ENCODE measurements at regions not wholly inside any gene's neighbourhood (a gene's known extent, or its start where the extent isn't known, plus 50 kb on each side); places are given as distances from the start of the nearest gene placed in this dataset.

DNA sequence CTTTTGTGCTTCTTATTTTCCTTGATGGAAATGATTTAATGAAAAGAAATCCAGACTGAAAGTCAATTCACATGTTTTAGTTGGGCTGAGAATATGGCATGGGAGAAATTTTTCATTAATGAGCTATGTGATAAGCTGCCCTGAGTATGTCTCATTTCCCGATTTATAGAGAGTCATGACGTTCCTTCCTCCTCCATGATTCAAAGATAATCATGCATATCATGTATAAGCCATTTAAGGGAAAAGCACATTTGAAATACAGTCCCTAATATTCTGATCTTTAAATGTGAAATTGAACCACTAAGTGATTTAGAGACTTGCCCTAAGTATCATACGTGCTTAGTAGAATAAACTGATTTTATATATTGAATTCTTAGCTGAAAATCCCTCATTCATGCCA lies 840.9 kb downstream of the PCDH17 start:
- Histone ChIP-seq H3K27me3 (ENCODE audit: control insufficient read depth in 2 of 2, insufficient read depth in 2 of 2, low read length in 2 of 2) (no peaks in the 10 kb centered on the region), H3K27ac (ENCODE audit: low read depth, low read length) (no peak overlapping the region), H3K9me3 (ENCODE audit: control insufficient read depth in 2 of 3, low read length in 3 of 3) (no peaks in the 10 kb centered on the region), H3K36me3 (ENCODE audit: control insufficient read depth in 2 of 3, insufficient read depth in 3 of 3, low read length in 3 of 3) (no peaks in the 10 kb centered on the region), H3K4me3 (ENCODE audit: low read length) (no peak overlapping the region), H3K4me1 (ENCODE audit: control insufficient read depth in 2 of 2, insufficient read depth in 2 of 2, low read length in 2 of 2) (no peaks in the 10 kb centered on the region)
- no peak overlapping the region for H3K4me3 Mint-ChIP-seq
- H3K9me3 Mint-ChIP-seq, result peaks cover 0 to 14% (median 7%) of the 10 kb centered on the region in 11 donors
- CTCF ChIA-PET, result no interaction called here
- ATAC-seq (no peak), DNase-seq (no peak)
- no peak overlapping the region for H3K27ac Mint-ChIP-seq
- POLR2A ChIA-PET, result no interaction called here
- no peaks in the 10 kb centered on the region for H3K36me3 Mint-ChIP-seq
- H3K4me1 Mint-ChIP-seq, result no peaks in the 10 kb centered on the region
- intact Hi-C loops (cut with micrococcal nuclease), result no loop called here
- no peaks in the 10 kb centered on the region for H3K27me3 Mint-ChIP-seq

DNA sequence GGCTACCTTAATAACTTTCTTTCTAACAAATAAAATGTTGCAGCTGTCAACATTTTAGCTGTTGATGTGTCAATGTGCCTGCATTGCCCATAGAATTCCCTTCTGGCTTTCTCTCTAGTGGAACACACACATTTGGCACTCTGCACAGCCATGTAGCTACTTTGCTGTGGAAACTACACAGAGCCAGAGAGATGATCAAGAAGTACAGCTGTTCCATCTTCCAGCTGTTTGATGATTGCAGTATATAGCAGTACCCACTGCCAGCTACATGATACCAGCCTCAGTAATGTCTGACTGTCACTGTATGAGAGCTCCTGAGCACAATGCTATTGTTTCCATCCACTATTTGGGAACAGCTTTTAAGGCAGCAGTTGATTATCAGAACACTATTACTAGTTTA lies 843.0 kb downstream of the PCDH17 start:
- H3K4me1 ChIP-seq (ENCODE audit: control insufficient read depth in 2 of 2, insufficient read depth in 2 of 2, low read length in 2 of 2), result no peaks in the 10 kb centered on the region
- Mint-ChIP-seq H3K4me1 (no peaks in the 10 kb centered on the region), H3K9me3 (peaks cover 0 to 13% (median 3%) of the 10 kb centered on the region in 11 donors), H3K4me3 (no peak overlapping the region), H3K36me3 (no peaks in the 10 kb centered on the region), H3K27me3 (no peaks in the 10 kb centered on the region), H3K27ac (no peak overlapping the region)
- H3K4me3 ChIP-seq (ENCODE audit: low read length), result no peak overlapping the region
- DNase-seq, result no peak
- no peak for ATAC-seq
- POLR2A ChIA-PET, result no interaction called here
- CTCF ChIA-PET, result no interaction called here
- no peak overlapping the region for H3K27ac ChIP-seq (ENCODE audit: low read depth, low read length)
- intact Hi-C loops (cut with micrococcal nuclease), result no loop called here
- H3K9me3 ChIP-seq (ENCODE audit: control insufficient read depth in 2 of 3, low read length in 3 of 3), result no peaks in the 10 kb centered on the region
- no peaks in the 10 kb centered on the region for H3K27me3 ChIP-seq (ENCODE audit: control insufficient read depth in 2 of 2, insufficient read depth in 2 of 2, low read length in 2 of 2)
- no peaks in the 10 kb centered on the region for H3K36me3 ChIP-seq (ENCODE audit: control insufficient read depth in 2 of 3, insufficient read depth in 3 of 3, low read length in 3 of 3)

DNA sequence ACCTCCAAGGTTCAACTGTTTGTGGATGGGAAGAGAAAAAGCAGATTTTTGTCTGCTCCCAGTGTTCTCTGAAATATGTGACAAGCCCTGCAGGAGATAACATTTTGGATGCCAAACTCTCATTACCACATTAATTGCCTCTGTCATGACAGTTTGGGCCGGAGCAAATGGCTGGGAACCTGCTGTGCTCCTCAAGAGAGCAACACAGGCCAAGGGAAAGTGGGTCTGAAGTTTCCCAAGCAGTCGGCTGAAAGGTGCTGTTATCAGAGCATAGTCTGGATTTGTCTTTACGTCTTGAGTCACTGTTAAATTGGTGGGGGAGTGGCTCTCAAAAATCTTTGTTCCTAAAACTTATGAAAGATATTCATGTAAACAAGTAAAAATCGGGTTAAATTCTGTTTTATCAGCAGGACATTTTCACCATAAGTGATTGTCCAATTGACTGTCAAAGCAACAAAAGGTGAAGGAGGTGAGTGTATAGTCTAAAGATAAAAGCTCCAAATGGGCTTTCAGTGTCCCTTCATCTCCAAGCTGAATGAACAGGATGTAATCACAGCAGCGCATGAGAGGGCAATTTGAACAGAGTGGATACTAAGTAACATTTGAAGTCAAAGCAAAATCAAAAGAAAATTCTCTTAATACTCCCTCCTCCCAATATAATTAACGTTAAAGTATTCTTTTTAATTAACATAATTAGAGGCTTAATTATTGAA lies 844.8 kb downstream of the PCDH17 start:
- no peaks in the 10 kb centered on the region for H3K9me3 ChIP-seq (ENCODE audit: control insufficient read depth in 2 of 3, low read length in 3 of 3)
- DNase-seq, result no peak
- Mint-ChIP-seq H3K27ac (no peak overlapping the region), H3K36me3 (no peaks in the 10 kb centered on the region), H3K4me1 (no peaks in the 10 kb centered on the region), H3K27me3 (no peaks in the 10 kb centered on the region), H3K4me3 (no peak overlapping the region), H3K9me3 (peaks cover 0 to 12% (median 5%) of the 10 kb centered on the region in 11 donors)
- H3K27me3 ChIP-seq (ENCODE audit: control insufficient read depth in 2 of 2, insufficient read depth in 2 of 2, low read length in 2 of 2), result no peaks in the 10 kb centered on the region
- H3K36me3 ChIP-seq (ENCODE audit: control insufficient read depth in 2 of 3, insufficient read depth in 3 of 3, low read length in 3 of 3), result no peaks in the 10 kb centered on the region
- intact Hi-C loops (cut with micrococcal nuclease), result no loop called here
- H3K4me3 ChIP-seq (ENCODE audit: low read length), result no peak overlapping the region
- no peaks in the 10 kb centered on the region for H3K4me1 ChIP-seq (ENCODE audit: control insufficient read depth in 2 of 2, insufficient read depth in 2 of 2, low read length in 2 of 2)
- ATAC-seq, result no peak
- H3K27ac ChIP-seq (ENCODE audit: low read depth, low read length), result no peak overlapping the region
- CTCF ChIA-PET, result no interaction called here
- POLR2A ChIA-PET, result no interaction called here

DNA sequence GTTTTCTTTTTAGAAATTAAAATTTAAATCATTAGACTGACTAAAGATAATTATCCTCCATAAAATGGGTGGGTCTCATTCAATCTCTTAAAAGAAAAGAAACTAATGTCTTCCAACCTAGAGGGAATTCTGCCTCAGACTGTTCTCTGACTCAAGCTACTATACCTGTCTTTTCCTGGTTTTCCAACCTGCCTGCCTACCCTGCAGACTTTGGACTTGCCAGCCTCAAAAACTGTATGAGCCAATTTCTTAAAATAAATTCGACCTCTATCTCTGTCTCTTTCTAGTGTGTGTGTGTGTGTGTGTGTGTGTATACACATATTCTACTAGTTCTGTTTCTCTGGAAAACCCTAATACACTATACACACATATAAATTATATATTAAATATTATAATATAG lies 847.3 kb downstream of the PCDH17 start:
- intact Hi-C loops (cut with micrococcal nuclease), result no loop called here
- Mint-ChIP-seq H3K9me3 (peaks cover 0 to 10% (median 6%) of the 10 kb centered on the region in 11 donors), H3K27ac (no peak overlapping the region), H3K4me1 (no peaks in the 10 kb centered on the region), H3K36me3 (no peaks in the 10 kb centered on the region), H3K4me3 (no peak overlapping the region), H3K27me3 (no peaks in the 10 kb centered on the region)
- Histone ChIP-seq H3K9me3 (ENCODE audit: control insufficient read depth in 2 of 3, low read length in 3 of 3) (no peaks in the 10 kb centered on the region), H3K4me3 (ENCODE audit: low read length) (no peak overlapping the region), H3K27me3 (ENCODE audit: control insufficient read depth in 2 of 2, insufficient read depth in 2 of 2, low read length in 2 of 2) (no peaks in the 10 kb centered on the region), H3K36me3 (ENCODE audit: control insufficient read depth in 2 of 3, insufficient read depth in 3 of 3, low read length in 3 of 3) (no peaks in the 10 kb centered on the region), H3K4me1 (ENCODE audit: control insufficient read depth in 2 of 2, insufficient read depth in 2 of 2, low read length in 2 of 2) (no peaks in the 10 kb centered on the region), H3K27ac (ENCODE audit: low read depth, low read length) (no peak overlapping the region)
- DNase-seq (no peak), ATAC-seq (no peak)
- ChIA-PET CTCF (no interaction called here), POLR2A (no interaction called here)

DNA sequence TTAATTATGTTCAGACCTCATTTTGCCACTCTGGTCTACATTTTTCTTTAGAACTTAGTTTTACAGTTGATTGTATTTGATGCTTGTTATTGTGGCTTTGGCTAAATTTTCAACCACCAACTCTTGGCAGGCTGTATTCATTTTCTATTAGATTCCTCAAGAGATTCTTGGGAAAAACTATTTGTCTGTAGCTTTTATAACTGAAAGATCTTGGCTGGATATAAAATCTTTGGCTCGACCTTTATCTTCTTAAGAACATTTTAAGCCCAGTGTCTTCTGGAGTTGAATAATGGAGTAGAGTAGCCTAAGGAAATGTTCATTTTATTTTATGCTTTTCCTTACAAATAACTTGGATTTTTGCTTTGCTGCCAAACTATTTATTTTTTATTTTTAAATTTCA lies 848.5 kb downstream of the PCDH17 start:
- Histone ChIP-seq H3K36me3 (ENCODE audit: control insufficient read depth in 2 of 3, insufficient read depth in 3 of 3, low read length in 3 of 3) (no peaks in the 10 kb centered on the region), H3K27ac (ENCODE audit: low read depth, low read length) (no peak overlapping the region), H3K4me3 (ENCODE audit: low read length) (no peak overlapping the region), H3K27me3 (ENCODE audit: control insufficient read depth in 2 of 2, insufficient read depth in 2 of 2, low read length in 2 of 2) (no peaks in the 10 kb centered on the region), H3K9me3 (ENCODE audit: control insufficient read depth in 2 of 3, low read length in 3 of 3) (no peaks in the 10 kb centered on the region), H3K4me1 (ENCODE audit: control insufficient read depth in 2 of 2, insufficient read depth in 2 of 2, low read length in 2 of 2) (no peaks in the 10 kb centered on the region)
- peaks cover 0 to 10% (median 6%) of the 10 kb centered on the region in 11 donors for H3K9me3 Mint-ChIP-seq
- intact Hi-C loops (cut with micrococcal nuclease), result no loop called here
- ATAC-seq (no peak), DNase-seq (no peak)
- no peaks in the 10 kb centered on the region for H3K36me3 Mint-ChIP-seq
- POLR2A ChIA-PET, result no interaction called here
- H3K27ac Mint-ChIP-seq, result no peak overlapping the region
- H3K4me3 Mint-ChIP-seq, result no peak overlapping the region
- H3K27me3 Mint-ChIP-seq, result no peaks in the 10 kb centered on the region
- CTCF ChIA-PET, result no interaction called here
- no peaks in the 10 kb centered on the region for H3K4me1 Mint-ChIP-seq

DNA sequence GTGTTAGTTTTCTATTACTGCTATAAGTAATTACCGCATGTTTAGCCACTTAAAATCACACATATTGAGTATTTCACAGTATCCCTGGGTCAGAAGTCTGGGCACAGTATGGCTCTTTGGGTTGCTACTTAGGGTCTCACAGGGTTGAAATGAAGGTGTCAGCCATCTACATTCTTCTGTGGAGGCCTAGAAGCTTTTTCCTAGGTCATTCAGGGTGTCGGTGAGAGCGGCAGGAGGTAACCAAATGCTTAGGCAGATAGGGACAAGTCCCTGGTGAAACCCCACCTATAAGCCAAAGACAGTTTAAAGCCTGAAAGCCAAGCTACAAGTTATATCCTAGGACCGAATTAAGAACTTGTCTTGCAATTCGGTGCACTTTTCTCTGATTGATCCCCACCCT lies 856.7 kb downstream of the PCDH17 start:
- H3K9me3 ChIP-seq (ENCODE audit: control insufficient read depth in 2 of 3, low read length in 3 of 3), result no peaks in the 10 kb centered on the region
- H3K4me3 ChIP-seq (ENCODE audit: low read length), result no peak overlapping the region
- Mint-ChIP-seq H3K36me3 (no peaks in the 10 kb centered on the region), H3K4me3 (no peak overlapping the region), H3K9me3 (peaks cover 0 to 24% (median 4%) of the 10 kb centered on the region in 11 donors), H3K4me1 (no peaks in the 10 kb centered on the region), H3K27me3 (no peaks in the 10 kb centered on the region), H3K27ac (no peak overlapping the region)
- H3K27me3 ChIP-seq (ENCODE audit: control insufficient read depth in 2 of 2, insufficient read depth in 2 of 2, low read length in 2 of 2), result no peaks in the 10 kb centered on the region
- H3K36me3 ChIP-seq (ENCODE audit: control insufficient read depth in 2 of 3, insufficient read depth in 3 of 3, low read length in 3 of 3), result no peaks in the 10 kb centered on the region
- intact Hi-C loops (cut with micrococcal nuclease), result no loop called here
- ChIA-PET POLR2A (no interaction called here), CTCF (no interaction called here)
- no peak for ATAC-seq
- DNase-seq, result no peak
- no peaks in the 10 kb centered on the region for H3K4me1 ChIP-seq (ENCODE audit: control insufficient read depth in 2 of 2, insufficient read depth in 2 of 2, low read length in 2 of 2)
- H3K27ac ChIP-seq (ENCODE audit: low read depth, low read length), result no peak overlapping the region

DNA sequence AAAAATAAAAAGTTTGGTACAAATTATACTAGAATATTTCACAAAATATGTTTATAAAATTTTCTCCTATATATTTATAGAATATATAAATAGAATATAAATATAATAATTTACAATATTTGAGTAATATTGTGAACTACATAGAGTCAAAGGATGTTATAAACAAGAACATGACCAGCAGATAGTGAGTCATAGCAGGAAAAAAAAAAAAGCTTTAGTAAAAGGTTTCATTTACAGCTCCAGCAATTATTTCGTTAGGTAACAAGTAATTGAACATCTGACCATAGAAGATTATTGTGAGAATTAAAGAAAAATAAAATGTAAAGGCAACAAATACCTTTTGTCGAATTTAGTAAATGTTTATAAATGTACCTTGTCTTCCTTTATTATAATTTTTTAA lies 864.1 kb downstream of the PCDH17 start:
- ATAC-seq, result no peak

More for the DNA sequence above, 864.1 kb downstream of the PCDH17 start:
- ChIA-PET CTCF (no interaction called here), POLR2A (no interaction called here)
- Histone ChIP-seq H3K27ac (ENCODE audit: low read depth, low read length) (no peak overlapping the region), H3K4me3 (ENCODE audit: low read length) (no peak overlapping the region), H3K36me3 (ENCODE audit: control insufficient read depth in 2 of 3, insufficient read depth in 3 of 3, low read length in 3 of 3) (no peaks in the 10 kb centered on the region), H3K4me1 (ENCODE audit: control insufficient read depth in 2 of 2, insufficient read depth in 2 of 2, low read length in 2 of 2) (no peaks in the 10 kb centered on the region), H3K9me3 (ENCODE audit: control insufficient read depth in 2 of 3, low read length in 3 of 3) (no peaks in the 10 kb centered on the region), H3K27me3 (ENCODE audit: control insufficient read depth in 2 of 2, insufficient read depth in 2 of 2, low read length in 2 of 2) (no peaks in the 10 kb centered on the region)
- intact Hi-C loops (cut with micrococcal nuclease), result no loop called here
- no peak overlapping the region for H3K27ac Mint-ChIP-seq
- H3K4me1 Mint-ChIP-seq, result no peaks in the 10 kb centered on the region
- DNase-seq, result no peak
- H3K4me3 Mint-ChIP-seq, result no peak overlapping the region
- H3K9me3 Mint-ChIP-seq, result peaks cover 0 to 7% (median 0%) of the 10 kb centered on the region in 11 donors
- H3K36me3 Mint-ChIP-seq, result no peaks in the 10 kb centered on the region
- H3K27me3 Mint-ChIP-seq, result no peaks in the 10 kb centered on the region
